Left ventricle myocardium inferior (tissue), 1 donor: ENCODE measurements at regions not wholly inside any gene's neighbourhood (a gene's known extent, or its start where the extent isn't known, plus 50 kb on each side); places are given as distances from the start of the nearest gene placed in this dataset.

ENCODE experiments used
- DNase-seq: peaks from one replicate; pipeline ENCODE4 v3.0.0-alpha.2; 2020
- H3K27ac ChIP-seq: fragments of 200-600 bp; replicated peaks from 2 replicates; pipeline ENCODE4 v1.8.0; 2021
- H3K27me3 ChIP-seq: fragments of 200-600 bp; 2 replicates; pipeline ENCODE4 v1.8.0; 2021; ENCODE audit warnings: low read depth
- H3K36me3 ChIP-seq: fragments of 200-600 bp; 2 replicates; pipeline ENCODE4 v1.8.0; 2021
- H3K4me1 ChIP-seq: fragments of 200-600 bp; 2 replicates; pipeline ENCODE4 v1.8.0; 2021
- H3K4me3 ChIP-seq: fragments of 200-600 bp; 2 replicates; pipeline ENCODE4 v1.8.0; 2021; ENCODE audit warnings: mild to moderate bottlenecking, moderate library complexity
- H3K9me3 ChIP-seq: fragments of 200-600 bp; replicated peaks from 2 replicates; pipeline ENCODE4 v1.8.0; 2021
- CTCF ChIP-seq: fragments of 200-600 bp; IDR thresholded peaks from 2 replicates; pipeline ENCODE4 v1.8.0; 2021; ENCODE audit warnings: antibody characterized with exemption, mild to moderate bottlenecking, borderline replicate concordance
- intact Hi-C: fragments of 100-400 bp; cut with micrococcal nuclease; formaldehyde crosslinking; loops from one replicate; pipeline ENCODE4 v1.11.0; 2022
- donor health status: DM: no; HTN: yes; CAD: no; lungs with severe emphysema.

GRCh38 chr2:10217489-10218435 lies 84.9 kb upstream of the HPCAL1 start:
- intact Hi-C loops, result no loop called here
- Histone ChIP-seq H3K27ac (no peak overlapping the region), H3K36me3 (no peaks in the 10 kb centered on the region), H3K27me3 (peaks cover 13% of the 10 kb centered on the region), H3K9me3 (no peaks in the 10 kb centered on the region), H3K4me3 (no peak overlapping the region), H3K4me1 (peaks cover 8% of the 10 kb centered on the region)
- no peak for TF ChIP-seq CTCF
- no peak for DNase-seq

GRCh38 chr2:10220045-10220901 lies 82.4 kb upstream of the HPCAL1 start:
- no peak for TF ChIP-seq CTCF
- Histone ChIP-seq H3K4me3 (no peak overlapping the region), H3K9me3 (no peaks in the 10 kb centered on the region), H3K4me1 (peaks cover 8% of the 10 kb centered on the region), H3K36me3 (no peaks in the 10 kb centered on the region), H3K27me3 (peaks cover 13% of the 10 kb centered on the region), H3K27ac (no peak overlapping the region)
- intact Hi-C loops, result no loop called here
- no peak for DNase-seq

- H3K27ac ChIP-seq, result no peak overlapping the region
- no peaks in the 10 kb centered on the region for H3K36me3 ChIP-seq
- no peak for TF ChIP-seq CTCF
- no peak for DNase-seq
- no peaks in the 10 kb centered on the region for H3K9me3 ChIP-seq
- intact Hi-C loops, result no loop called here
- H3K4me3 ChIP-seq, result no peak overlapping the region
- H3K27me3 ChIP-seq, result peaks cover 13% of the 10 kb centered on the region
- H3K4me1 ChIP-seq, result peaks cover 8% of the 10 kb centered on the region
Measured at GRCh38 chr2:10220902-10221391, 81.8 kb upstream of the HPCAL1 start.

GRCh38 chr2:10221443-10221842 lies 81.3 kb upstream of the HPCAL1 start:
- intact Hi-C loops, result no loop called here
- no peak for TF ChIP-seq CTCF
- Histone ChIP-seq H3K4me1 (peaks cover 8% of the 10 kb centered on the region), H3K27ac (no peak overlapping the region), H3K4me3 (no peak overlapping the region), H3K36me3 (no peaks in the 10 kb centered on the region), H3K9me3 (no peaks in the 10 kb centered on the region), H3K27me3 (peaks cover 13% of the 10 kb centered on the region)
- no peak for DNase-seq

GRCh38 chr2:10221976-10222870 lies 80.5 kb upstream of the HPCAL1 start:
- intact Hi-C loops, result no loop called here
- no peaks in the 10 kb centered on the region for H3K36me3 ChIP-seq
- no peak overlapping the region for H3K4me3 ChIP-seq
- H3K9me3 ChIP-seq, result no peaks in the 10 kb centered on the region
- H3K27ac ChIP-seq, result no peak overlapping the region
- TF ChIP-seq CTCF, result no peak
- DNase-seq, result no peak
- H3K27me3 ChIP-seq, result peaks cover 13% of the 10 kb centered on the region
- peaks cover 8% of the 10 kb centered on the region for H3K4me1 ChIP-seq
